HEK293 (cell line): ENCODE measurements at regions not wholly inside any gene's neighbourhood (a gene's known extent, or its start where the extent isn't known, plus 50 kb on each side); places are given as distances from the start of the nearest gene placed in this dataset.

Source experiments
- CTCF ChIA-PET: fragments of 350-600 bp; formaldehyde crosslinking; extraction: SDS; loops from one replicate; lab custom pipeline; 2021; ENCODE audit warnings: antibody characterized with exemption; lab: Yijun Ruan, JAX
- POLR2A ChIA-PET: fragments of 300-600 bp; formaldehyde crosslinking; extraction: SDS; loops from one replicate; lab custom pipeline; 2020; ENCODE audit warnings: antibody characterized with exemption, inconsistent platforms; lab: Yijun Ruan, JAX
- H3K27ac ChIP-seq: fragments of 200-500 bp; sonication (Bioruptor generic); 2 replicates; pipeline ENCODE4 v1.5.1; 2014; ENCODE audit warnings: low read depth, low read length, control low read depth, inconsistent platforms; ENCODE audit errors: extremely low read depth
- H3K36me3 ChIP-seq, 2 experiments: fragments of 200-500 bp in 1 of 2; sonication (Bioruptor generic) in 1 of 2; 1 replicate in 1 of 2; 2 replicates in 1 of 2; pipeline ENCODE4 v1.5.1; 2014 to 2017; ENCODE audit warnings: inconsistent platforms in 2 of 2, low read length in 2 of 2; ENCODE audit not compliant: control insufficient read depth in 2 of 2, insufficient read depth in 1 of 2
- H3K4me1 ChIP-seq: fragments of 200-500 bp; sonication (Bioruptor generic); 2 replicates; pipeline ENCODE4 v1.5.1; 2014; ENCODE audit warnings: mild to moderate bottlenecking, low read length, inconsistent platforms; ENCODE audit not compliant: control insufficient read depth, insufficient read depth
- H3K4me3 ChIP-seq: 2 replicates; pipeline ENCODE4 v1.5.1; 2011; ENCODE audit warnings: low read depth, mild to moderate bottlenecking, control low read depth, low read length, moderate library complexity
- H3K9me3 ChIP-seq: fragments of 200-500 bp; sonication (Bioruptor generic); 2 replicates; pipeline ENCODE4 v1.5.1; 2014; ENCODE audit warnings: low read depth, low read length, inconsistent platforms; ENCODE audit not compliant: control insufficient read depth, insufficient read depth
- ATF2 ChIP-seq: fragments of 450-650 bp; formaldehyde crosslinking; IDR thresholded peaks from 2 replicates; pipeline ENCODE4 v1.5.1; 2016; ENCODE audit warnings: missing biosample characterization, missing genetic modification characterization, low read depth
- BCL6B ChIP-seq: fragments of 450-650 bp; formaldehyde crosslinking; IDR thresholded peaks from 2 replicates; pipeline ENCODE4 v1.5.1; 2017; ENCODE audit warnings: missing biosample characterization, missing genetic modification characterization
- EGR2 ChIP-seq: fragments of 450-650 bp; formaldehyde crosslinking; IDR thresholded peaks from 2 replicates; pipeline ENCODE4 v1.5.1; 2016; ENCODE audit warnings: low read depth, missing biosample characterization, missing genetic modification characterization
- FEZF1 ChIP-seq: fragments of 450-650 bp; formaldehyde crosslinking; IDR thresholded peaks from 2 replicates; pipeline ENCODE4 v1.5.1; 2016; ENCODE audit warnings: missing biosample characterization, missing genetic modification characterization
- HOXD13 ChIP-seq: sonication (generic); formaldehyde crosslinking; IDR thresholded peaks from 2 replicates; pipeline ENCODE4 v1.8.0; 2022; ENCODE audit warnings: missing genetic modification reagents, borderline replicate concordance
- KLF8 ChIP-seq: fragments of 450-650 bp; formaldehyde crosslinking; IDR thresholded peaks from 2 replicates; pipeline ENCODE4 v1.5.1; 2016; ENCODE audit warnings: missing biosample characterization, missing genetic modification characterization
- TRIM28 ChIP-seq: IDR thresholded peaks from 2 replicates; pipeline ENCODE4 v1.6.1; 2011; ENCODE audit warnings: low read length, control low read depth, borderline replicate concordance
- ZBTB10 ChIP-seq: fragments of 450-650 bp; formaldehyde crosslinking; IDR thresholded peaks from 2 replicates; pipeline ENCODE4 v1.5.1; 2016; ENCODE audit warnings: missing biosample characterization, missing genetic modification characterization
- ZNF140 ChIP-seq: fragments of 450-650 bp; formaldehyde crosslinking; IDR thresholded peaks from 2 replicates; pipeline ENCODE4 v1.5.1; 2016; ENCODE audit warnings: missing biosample characterization, missing genetic modification characterization
- ZNF184 ChIP-seq: fragments of 450-650 bp; IDR thresholded peaks from 2 replicates; pipeline ENCODE4 v1.5.1; 2018; ENCODE audit warnings: missing biosample characterization, mild to moderate bottlenecking, missing genetic modification characterization
- ZNF292 ChIP-seq: fragments of 450-650 bp; formaldehyde crosslinking; IDR thresholded peaks from 2 replicates; pipeline ENCODE4 v1.5.1; 2016; ENCODE audit warnings: low read depth, missing biosample characterization, missing genetic modification characterization, borderline replicate concordance
- ZNF366 ChIP-seq: fragments of 450-650 bp; formaldehyde crosslinking; conservative IDR thresholded peaks from 2 replicates; pipeline ENCODE4 v1.5.1; 2016; ENCODE audit warnings: missing biosample characterization, missing genetic modification characterization
- ZNF624 ChIP-seq: fragments of 450-650 bp; formaldehyde crosslinking; IDR thresholded peaks from 2 replicates; pipeline ENCODE4 v1.5.1; 2017; ENCODE audit warnings: missing biosample characterization, missing genetic modification characterization
- ZNF629 ChIP-seq: fragments of 450-650 bp; formaldehyde crosslinking; IDR thresholded peaks from 2 replicates; pipeline ENCODE4 v1.5.1; 2017; ENCODE audit warnings: missing biosample characterization, missing genetic modification characterization
- ZNF692 ChIP-seq: fragments of 450-650 bp; formaldehyde crosslinking; IDR thresholded peaks from 2 replicates; pipeline ENCODE4 v1.5.1; 2016; ENCODE audit warnings: missing biosample characterization, missing genetic modification characterization
- ZNF701 ChIP-seq: fragments of 450-650 bp; formaldehyde crosslinking; IDR thresholded peaks from 2 replicates; pipeline ENCODE4 v1.5.1; 2016; ENCODE audit warnings: missing biosample characterization, missing genetic modification characterization
- ZNF747 ChIP-seq: fragments of 450-650 bp; formaldehyde crosslinking; IDR thresholded peaks from 2 replicates; pipeline ENCODE4 v1.5.1; 2016; ENCODE audit warnings: missing biosample characterization, missing genetic modification characterization
- ZSCAN18 ChIP-seq: fragments of 450-650 bp; formaldehyde crosslinking; IDR thresholded peaks from 2 replicates; pipeline ENCODE4 v1.5.1; 2016; ENCODE audit warnings: missing biosample characterization, missing genetic modification characterization
- ZXDB ChIP-seq: fragments of 450-650 bp; formaldehyde crosslinking; IDR thresholded peaks from 2 replicates; pipeline ENCODE4 v1.5.1; 2016; ENCODE audit warnings: missing biosample characterization, missing genetic modification characterization

- ChIA-PET POLR2A (no interaction called here), CTCF (no interaction called here)
- Histone ChIP-seq H3K36me3 (no peaks in the 10 kb centered on the region), H3K4me1 (no peaks in the 10 kb centered on the region), H3K4me3 (no peak overlapping the region), H3K27ac (no peak overlapping the region)
- TF ChIP-seq HOXD13 (no peak), ZNF624 (no peak), ZNF692 (tag by site-specific recombination) (0 out of 2 replicates have a peak, but pooled peaks have one; percentile 48), ZNF184 (tag by site-specific recombination) (0 out of 2 replicates have a peak, but pooled peaks have one; percentile 6), ZBTB10 (tag by site-specific recombination) (no peak), ZNF747 (tag by site-specific recombination) (no peak), ZNF140 (no peak), ZNF366 (tag by site-specific recombination) (peak; percentile 37; the same call in 1 of the 2 replicates), ZNF701 (tag by site-specific recombination) (no peak), ZXDB (tag by site-specific recombination) (0 out of 2 replicates have a peak, but pooled peaks have one; percentile 20), BCL6B (tag by site-specific recombination) (no peak), ZNF292 (no peak), ZSCAN18 (tag by site-specific recombination) (no peak), ZNF629 (tag by site-specific recombination) (peak; percentile 43; the same call in 1 of the 2 replicates), TRIM28 (no peak), ATF2 (tag by site-specific recombination) (peak; percentile 87), KLF8 (tag by site-specific recombination) (peak; percentile 50; the same call in 1 of the 2 replicates), EGR2 (tag by site-specific recombination) (no peak), FEZF1 (tag by site-specific recombination) (peak; percentile 52; the same call in 1 of the 2 replicates)
- TF ChIP-seq, all 188 proteins: peak for 8
- H3K9me3 ChIP-seq, result no peaks in the 10 kb centered on the region; the same call in 1 of the 2 replicates
Measured at GRCh38 chr5:99866740-99867139, 668.4 kb upstream of the FAM174A start.
